ENCODE measurements at regions not wholly inside any gene's neighbourhood (a gene's known extent, or its start where the extent isn't known, plus 50 kb on each side); places are given as distances from the start of the nearest gene placed in this dataset.

GRCh38 chr13:111975539-111976473, 91.1 kb upstream of the SOX1 start:
- TF ChIP-seq POU2F2 (IDR thresholded peaks at IDR 0.05; ENCODE audit: low read depth, low read length) (no peak), POLR2AphosphoS5 (IDR thresholded peaks at IDR 0.05; ENCODE audit: low read depth, low read length) (no peak)

All from GM12891 (cell line).